Psoas muscle (tissue), 7 donors: ENCODE measurements at regions not wholly inside any gene's neighbourhood (a gene's known extent, or its start where the extent isn't known, plus 50 kb on each side); places are given as distances from the start of the nearest gene placed in this dataset.

ENCODE experiments used
- ATAC-seq, 4 donors: fragments of 200-7000 bp; cut with Tn5 transposase; one replicate each; pipeline ENCODE4 v1.9.1; 2020; ENCODE audit warnings: moderate library complexity in 3 of 4, mild to moderate bottlenecking in 2 of 4
- DNase-seq, 2 donors: peaks; one replicate each; pipeline ENCODE4 v3.0.0-alpha.2; 2020
- H3K27ac ChIP-seq: fragments of 200-600 bp; one replicate; pipeline ENCODE4 v1.8.0; 2022
- H3K27me3 ChIP-seq, 3 donors: fragments of 200-600 bp in 1 of 3; one replicate each; pipeline versions ENCODE4 v1.6.1 to v1.8.0; 2013 to 2022; ENCODE audit warnings: low read length in 2 of 3, mild to moderate bottlenecking in 2 of 3, moderate library complexity in 1 of 3; ENCODE audit not compliant: insufficient read depth in 3 of 3
- H3K36me3 ChIP-seq, 2 donors: fragments of 200-600 bp in 1 of 2; one replicate each; pipeline versions ENCODE4 v1.6.1 to v1.8.0; 2013 to 2022; ENCODE audit warnings: low read depth in 1 of 2, mild to moderate bottlenecking in 1 of 2, moderate library complexity in 1 of 2; ENCODE audit not compliant: insufficient read depth in 1 of 2
- H3K4me1 ChIP-seq: fragments of 200-600 bp; one replicate; pipeline ENCODE4 v1.8.0; 2022
- H3K4me3 ChIP-seq: fragments of 200-600 bp; one replicate; pipeline ENCODE4 v1.8.0; 2022; ENCODE audit warnings: mild to moderate bottlenecking
- H3K9me3 ChIP-seq: fragments of 200-600 bp; one replicate; pipeline ENCODE4 v1.8.0; 2022
- CTCF ChIP-seq: fragments of 200-600 bp; IDR thresholded peaks from one replicate; pipeline ENCODE4 v1.8.0; 2022; ENCODE audit warnings: antibody characterized with exemption
- WGBS, 3 donors: extraction: QIAGEN DNeasy Blood & Tissue Kit; methylation state at CpG; one replicate each; pipeline versions ENCODE4 v1.1.6 to v1.1.7; 2013; 5-methylcytosine and 5-hydroxymethylcytosine counted together
- intact Hi-C, 2 donors: fragments of 100-400 bp; cut with DNase I; formaldehyde crosslinking; loops; one replicate each; pipeline versions ENCODE4 v1.11.0 to v1.14.2; 2022
- donor health status: healthy with polysubstance abuse.
- donor health status: DM: no; HTN: no; CAD: no; lungs with moderate emphysema.
- donor health status: Bipolar disorder and iron deficiency.
- donor health status: healthy.
- donor health status: DM: yes; HTN: yes; CAD: no.
- donor health status: DM: no; HTN: no; CAD: no.
- donor health status: DM: yes; HTN: yes; CAD: no.

- Histone ChIP-seq H3K4me3 (no peak overlapping the region), H3K9me3 (peaks cover 3% of the 10 kb centered on the region), H3K36me3 (no peaks in the 10 kb centered on the region), H3K4me1 (no peaks in the 10 kb centered on the region), H3K27ac (no peak overlapping the region), H3K27me3 (peaks cover 0 to 4% (median 0%) of the 10 kb centered on the region in 3 donors)
- intact Hi-C loops: no loop called here
- TF ChIP-seq CTCF: no peak
- WGBS, 3 donors: 77 to 85% (median 81%) methylated on average over 3 of the region's 3 CpGs
- ATAC-seq (no peak), DNase-seq (no peak)
Observed at GRCh38 chrX:113818346-113818745, 765.5 kb upstream of the HTR2C start.

- H3K4me1 ChIP-seq: no peaks in the 10 kb centered on the region
- 67 to 81% (median 74%) methylated on average over 3 of the region's 3 CpGs for WGBS, 3 donors
- no peak for TF ChIP-seq CTCF
Observed at GRCh38 chrX:113804819-113805218, 779.1 kb upstream of the HTR2C start.

GRCh38 chrX:113804291-113804690, 779.6 kb upstream of the HTR2C start:
- WGBS, 3 donors: 47 to 65% (median 57%) methylated on average over 3 of the region's 3 CpGs
- no peak for ATAC-seq
- DNase-seq: no peak
- TF ChIP-seq CTCF: no peak
- Histone ChIP-seq H3K27ac (no peak overlapping the region), H3K36me3 (no peaks in the 10 kb centered on the region), H3K4me3 (no peak overlapping the region), H3K27me3 (peaks cover 0 to 27% (median 0%) of the 10 kb centered on the region in 3 donors), H3K4me1 (no peaks in the 10 kb centered on the region), H3K9me3 (no peaks in the 10 kb centered on the region)
- intact Hi-C loops: no loop called here

More at GRCh38 chrX:113804819-113805218, 779.1 kb upstream of the HTR2C start:
- DNase-seq (no peak), ATAC-seq (no peak)
- Histone ChIP-seq H3K36me3 (no peaks in the 10 kb centered on the region), H3K27ac (no peak overlapping the region), H3K4me3 (no peak overlapping the region), H3K9me3 (no peaks in the 10 kb centered on the region), H3K27me3 (peaks cover 0 to 32% (median 0%) of the 10 kb centered on the region in 3 donors)
- intact Hi-C loops: no loop called here

GRCh38 chrX:113802837-113803236, 781.0 kb upstream of the HTR2C start:
- intact Hi-C loops: no loop called here
- no peaks in the 10 kb centered on the region for H3K9me3 ChIP-seq
- no peak overlapping the region for H3K4me3 ChIP-seq
- no peak overlapping the region for H3K27ac ChIP-seq
- no peak for TF ChIP-seq CTCF
- no peaks in the 10 kb centered on the region for H3K36me3 ChIP-seq
- no peaks in the 10 kb centered on the region for H3K4me1 ChIP-seq
- peaks cover 0 to 23% (median 0%) of the 10 kb centered on the region in 3 donors for H3K27me3 ChIP-seq
- DNase-seq (no peak), ATAC-seq (no peak)
- WGBS, 3 donors: 42 to 47% (median 44%) methylated on average over 4 of the region's 4 CpGs

- TF ChIP-seq CTCF: no peak
- Histone ChIP-seq H3K4me3 (no peak overlapping the region), H3K27me3 (peaks cover 0 to 21% (median 0%) of the 10 kb centered on the region in 3 donors), H3K9me3 (no peaks in the 10 kb centered on the region), H3K4me1 (no peaks in the 10 kb centered on the region), H3K36me3 (no peaks in the 10 kb centered on the region), H3K27ac (no peak overlapping the region)
- intact Hi-C loops: no loop called here
- DNase-seq (no peak), ATAC-seq (no peak)
Observed at GRCh38 chrX:113800955-113801354, 782.9 kb upstream of the HTR2C start.
